BJ (cell line): ENCODE measurements at regions not wholly inside any gene's neighbourhood (a gene's known extent, or its start where the extent isn't known, plus 50 kb on each side); places are given as distances from the start of the nearest gene placed in this dataset.
"Not testable (repeated sequence)": the region's sequence is repeated elsewhere in the genome, so short reads cannot be mapped to it uniquely, and the experiment has no call there.

Experiments used
- CTCF ChIA-PET: fragments of 350-600 bp; formaldehyde crosslinking; extraction: SDS; loops from one replicate; lab custom pipeline; 2021; ENCODE audit warnings: antibody characterized with exemption, inconsistent platforms; lab: Yijun Ruan, JAX
- POLR2A ChIA-PET: fragments of 300-600 bp; sonication (Branson Sonifier 250); formaldehyde crosslinking; extraction: SDS; loops from one replicate; lab custom pipeline; 2021; ENCODE audit warnings: antibody characterized with exemption; lab: Charles Lee
- DNase-seq: peaks from one replicate; pipeline ENCODE4 v3.0.0-alpha.2; 2011; ENCODE audit warnings: low read depth
- H3K27me3 ChIP-seq: 2 replicates; pipeline ENCODE4 v1.6.0; 2011; ENCODE audit warnings: low read length; ENCODE audit not compliant: control insufficient read depth, insufficient read depth
- H3K36me3 ChIP-seq: 2 replicates; pipeline ENCODE4 v1.5.1; 2011; ENCODE audit warnings: low read length; ENCODE audit not compliant: control insufficient read depth, insufficient read depth
- H3K4me3 ChIP-seq: 2 replicates; pipeline ENCODE4 v1.5.1; 2011; ENCODE audit warnings: low read depth, mild to moderate bottlenecking, control low read depth, low read length
- TF ChIP-seq, protein P1 (sequence below): IDR thresholded peaks from 2 replicates; pipeline ENCODE4 v1.5.1; 2011; ENCODE audit warnings: low read depth, mild to moderate bottlenecking, control low read depth, inconsistent platforms, low read length, moderate library complexity; ENCODE audit not compliant: insufficient read depth

DNA sequence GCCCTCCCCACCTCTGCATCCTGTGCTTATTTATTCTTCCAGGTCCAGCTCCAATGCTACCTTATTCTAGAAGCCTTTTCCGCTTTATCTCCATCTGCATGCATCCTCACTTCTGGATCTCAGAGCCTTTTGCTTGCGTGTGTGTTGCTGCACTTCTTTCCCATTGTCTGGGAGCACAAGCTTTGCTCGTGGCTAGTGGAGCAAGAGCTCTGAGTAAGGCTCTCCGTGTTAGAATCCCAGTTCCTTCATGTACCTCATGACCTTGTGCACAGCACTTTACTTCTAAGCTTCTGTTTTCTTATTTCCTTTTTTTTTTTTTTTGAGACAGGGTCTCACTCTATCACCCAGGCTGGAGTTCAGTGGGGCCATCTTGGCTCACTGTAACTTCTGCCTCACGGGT, 140.0 kb upstream of the POU3F1 start:
- TF ChIP-seq, protein P1, sequence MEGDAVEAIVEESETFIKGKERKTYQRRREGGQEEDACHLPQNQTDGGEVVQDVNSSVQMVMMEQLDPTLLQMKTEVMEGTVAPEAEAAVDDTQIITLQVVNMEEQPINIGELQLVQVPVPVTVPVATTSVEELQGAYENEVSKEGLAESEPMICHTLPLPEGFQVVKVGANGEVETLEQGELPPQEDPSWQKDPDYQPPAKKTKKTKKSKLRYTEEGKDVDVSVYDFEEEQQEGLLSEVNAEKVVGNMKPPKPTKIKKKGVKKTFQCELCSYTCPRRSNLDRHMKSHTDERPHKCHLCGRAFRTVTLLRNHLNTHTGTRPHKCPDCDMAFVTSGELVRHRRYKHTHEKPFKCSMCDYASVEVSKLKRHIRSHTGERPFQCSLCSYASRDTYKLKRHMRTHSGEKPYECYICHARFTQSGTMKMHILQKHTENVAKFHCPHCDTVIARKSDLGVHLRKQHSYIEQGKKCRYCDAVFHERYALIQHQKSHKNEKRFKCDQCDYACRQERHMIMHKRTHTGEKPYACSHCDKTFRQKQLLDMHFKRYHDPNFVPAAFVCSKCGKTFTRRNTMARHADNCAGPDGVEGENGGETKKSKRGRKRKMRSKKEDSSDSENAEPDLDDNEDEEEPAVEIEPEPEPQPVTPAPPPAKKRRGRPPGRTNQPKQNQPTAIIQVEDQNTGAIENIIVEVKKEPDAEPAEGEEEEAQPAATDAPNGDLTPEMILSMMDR = no peak
- no peaks in the 10 kb centered on the region for H3K36me3 ChIP-seq
- H3K27me3 ChIP-seq = no peaks in the 10 kb centered on the region
- H3K4me3 ChIP-seq = no peak overlapping the region
- CTCF ChIA-PET = no interaction called here
- POLR2A ChIA-PET = no interaction called here
- no peak for DNase-seq

- DNase-seq = no peak
- Histone ChIP-seq H3K4me3 (no peak overlapping the region), H3K36me3 (no peaks in the 10 kb centered on the region), H3K27me3 (no peaks in the 10 kb centered on the region)
- TF ChIP-seq, protein P1 = no peak
- CTCF ChIA-PET = no interaction called here
- POLR2A ChIA-PET = no interaction called here
Measured at GRCh38 chr1:38185913-38186312, 139.3 kb upstream of the POU3F1 start.

- ChIA-PET POLR2A (no interaction called here), CTCF (interaction anchor here (1.2 kb wide), 1 partner anchor 23 kb away, joined by 3 read pairs; no protein-coding TSS in a partner anchor)
- TF ChIP-seq, protein P1 = no peak
- H3K27me3 ChIP-seq = no peaks in the 10 kb centered on the region
- DNase-seq = no peak
- no peaks in the 10 kb centered on the region for H3K36me3 ChIP-seq
- H3K4me3 ChIP-seq = no peak overlapping the region
Measured at GRCh38 chr1:38183747-38184146, 137.2 kb upstream of the POU3F1 start.

GRCh38 chr1:38183096-38183495, 136.5 kb upstream of the POU3F1 start:
- POLR2A ChIA-PET = no interaction called here
- no peak overlapping the region for H3K4me3 ChIP-seq
- H3K36me3 ChIP-seq = no peaks in the 10 kb centered on the region
- TF ChIP-seq, protein P1 = no peak
- H3K27me3 ChIP-seq = no peaks in the 10 kb centered on the region
- no peak for DNase-seq
- CTCF ChIA-PET = interaction anchor here (1.0 to 1.3 kb wide), 3 partner anchors 23 to 109 kb away, joined by 3 read pairs; no protein-coding TSS in a partner anchor

GRCh38 chr1:38180388-38180787, 133.8 kb upstream of the POU3F1 start:
- POLR2A ChIA-PET, H3K4me3 ChIP-seq, DNase-seq, H3K36me3 ChIP-seq, H3K27me3 ChIP-seq, CTCF ChIA-PET: not testable (repeated sequence)

DNA sequence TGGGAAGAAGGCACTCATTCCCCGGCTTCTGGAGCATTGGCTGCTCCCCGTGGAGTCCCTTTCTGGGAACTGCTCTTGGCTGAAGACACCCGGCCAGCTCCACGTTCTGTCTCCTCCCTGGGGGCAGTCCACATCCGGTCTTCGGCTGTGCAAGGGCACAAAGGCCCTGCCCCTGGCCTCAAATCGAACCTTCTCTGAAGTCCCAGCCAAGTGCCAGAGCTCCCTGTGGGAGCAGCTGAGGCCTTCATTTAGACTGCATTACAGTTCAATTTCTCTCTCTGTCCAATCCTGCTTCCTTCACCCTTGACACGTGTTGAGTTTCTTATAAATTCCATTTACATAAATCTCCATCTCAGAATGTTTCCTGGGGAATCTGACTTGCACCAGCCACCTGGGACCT, 132.9 kb upstream of the POU3F1 start:
- ChIA-PET CTCF (interaction anchor here (0.6 kb wide), 1 partner anchor 366 kb away, joined by 4 read pairs; no protein-coding TSS in a partner anchor), POLR2A (no interaction called here)
- no peaks in the 10 kb centered on the region for H3K27me3 ChIP-seq
- H3K36me3 ChIP-seq = no peaks in the 10 kb centered on the region
- TF ChIP-seq, protein P1 = no peak
- no peak overlapping the region for H3K4me3 ChIP-seq
- DNase-seq = no peak
